GM18873 (cell line): ENCODE measurements at regions not wholly inside any gene's neighbourhood (a gene's known extent, or its start where the extent isn't known, plus 50 kb on each side); places are given as distances from the start of the nearest gene placed in this dataset.

Source experiments
- ATAC-seq: cut with Tn5 transposase; IDR thresholded peaks from one replicate; pipeline ENCODE4 v1.9.1; 2021; ENCODE audit warnings: mild to moderate bottlenecking, moderate library complexity, moderate number of reproducible peaks; ENCODE audit not compliant: unreplicated experiment, low FRiP score

DNA sequence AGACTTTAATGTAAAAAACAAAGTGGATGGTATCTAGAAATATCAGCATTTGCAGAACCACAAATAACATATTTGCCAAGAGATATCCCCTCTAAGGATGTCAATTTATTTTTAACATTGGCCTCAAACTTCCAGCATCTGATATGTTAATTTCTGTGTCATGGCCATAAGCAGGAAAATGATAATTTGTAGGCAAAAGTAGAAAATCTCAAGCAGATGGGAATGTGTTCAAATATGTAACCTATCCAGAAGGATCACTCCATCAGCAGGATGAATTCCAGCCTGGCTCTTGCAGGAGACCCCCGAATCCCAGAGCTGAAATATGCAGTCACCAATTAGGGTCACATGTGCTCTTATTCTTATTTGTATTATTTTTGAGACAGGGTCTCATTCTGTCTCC is 55.4 kb upstream of the PRKX start:
- no peak for ATAC-seq
